SH-SY5Y (cell line): ENCODE measurements at regions not wholly inside any gene's neighbourhood (a gene's known extent, or its start where the extent isn't known, plus 50 kb on each side); places are given as distances from the start of the nearest gene placed in this dataset.

Experiments used
- GATA2 ChIP-seq: IDR thresholded peaks from 2 replicates; pipeline ENCODE4 v1.6.1; 2011; ENCODE audit warnings: mild to moderate bottlenecking, low read depth, low read length
- GATA3 ChIP-seq: IDR thresholded peaks from 2 replicates; pipeline ENCODE4 v1.6.1; 2011; ENCODE audit warnings: low read depth, mild to moderate bottlenecking, low read length, moderate library complexity

DNA sequence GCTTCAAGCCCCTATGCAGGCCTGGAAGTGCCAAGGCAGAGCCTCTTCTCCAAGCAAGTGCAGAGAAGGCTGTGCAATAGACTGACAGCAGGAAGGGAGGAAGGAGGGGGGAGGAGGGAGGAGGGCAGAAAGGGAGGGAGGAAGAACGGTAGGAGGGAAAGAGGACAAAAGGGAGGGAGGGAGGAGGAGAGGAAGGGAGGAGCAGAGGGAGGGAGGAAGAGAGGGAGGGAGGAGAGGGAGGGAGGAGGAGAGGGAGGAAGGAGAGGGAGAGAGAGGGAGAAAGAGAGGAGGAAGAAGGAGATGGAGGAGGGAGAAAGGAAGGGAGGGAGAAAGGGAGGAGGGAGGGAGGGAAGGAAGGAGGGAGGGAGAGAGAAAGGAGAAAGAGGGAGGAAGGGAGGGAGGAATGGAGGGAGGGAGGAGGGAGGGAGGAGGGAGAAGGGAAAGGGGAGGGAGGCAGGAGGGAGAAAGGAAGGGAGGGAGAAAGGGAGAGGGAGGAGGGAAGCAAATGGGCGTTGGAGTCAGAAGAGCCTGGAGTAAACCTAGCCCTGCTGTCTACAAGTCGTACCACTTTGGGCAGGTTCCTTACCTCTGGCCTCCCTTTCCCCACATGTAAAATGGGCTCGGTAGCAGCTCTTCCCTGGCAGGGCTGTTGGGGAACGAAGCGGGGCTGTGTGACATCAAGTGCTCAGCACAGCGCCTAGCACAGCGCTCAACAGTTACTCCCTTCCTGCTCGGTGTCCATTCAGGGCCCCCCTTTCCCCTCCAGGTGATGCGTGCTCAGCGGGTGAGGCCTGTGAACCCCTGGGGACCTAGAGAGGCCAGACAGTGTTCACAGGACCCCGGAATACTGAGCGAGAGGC is 244.6 kb downstream of the NPHP4 start:
- TF ChIP-seq GATA2 = no peak
- no peak for TF ChIP-seq GATA3
